T-helper 2 cell treated with Interferon-gamma antibody and Interleukin-4, amounts not matched to agents 100 ng/mL and 5 ng/mL, for 36 hours (primary cell): ENCODE measurements at regions not wholly inside any gene's neighbourhood (a gene's known extent, or its start where the extent isn't known, plus 50 kb on each side); places are given as distances from the start of the nearest gene placed in this dataset.

ENCODE experiments used
- intact Hi-C: fragments of 100-400 bp; cut with micrococcal nuclease; formaldehyde crosslinking; loops from one replicate; pipeline ENCODE4 v1.15.1; 2023

DNA sequence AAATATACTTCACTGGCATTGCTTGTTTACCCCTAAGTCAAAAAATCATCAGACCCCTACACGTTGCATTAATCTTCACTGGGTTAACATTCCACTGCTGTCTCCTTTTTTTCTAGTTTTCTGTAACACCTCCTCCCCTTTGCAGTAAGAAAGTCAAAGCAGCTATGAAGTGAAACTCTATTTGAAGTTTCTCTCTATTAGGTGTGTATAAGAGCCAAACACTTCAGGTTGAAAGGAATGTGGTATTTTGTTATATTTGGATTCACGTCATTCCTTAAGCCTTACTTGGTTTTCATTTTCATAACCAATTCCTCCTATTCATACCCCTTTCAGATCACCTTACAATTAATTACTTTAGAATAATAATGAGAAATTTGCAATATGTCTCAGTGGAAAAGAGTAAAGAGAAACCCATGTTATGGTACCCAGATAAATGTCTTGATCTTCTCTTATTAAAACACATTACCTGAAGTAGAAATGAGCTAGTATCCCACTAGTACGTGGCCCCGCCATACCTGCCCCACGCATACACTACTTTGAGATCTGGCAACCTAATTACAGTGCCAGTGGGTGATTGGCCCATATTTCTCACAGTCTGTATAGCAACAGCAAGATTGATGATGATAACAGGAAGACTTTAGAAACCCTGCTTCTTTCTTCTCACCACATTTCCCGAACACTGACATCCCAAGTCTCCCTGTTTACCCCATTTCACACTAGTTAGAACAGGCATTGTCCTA is 236.4 kb upstream of the RGS6 start:
- intact Hi-C loops, result no loop called here

DNA sequence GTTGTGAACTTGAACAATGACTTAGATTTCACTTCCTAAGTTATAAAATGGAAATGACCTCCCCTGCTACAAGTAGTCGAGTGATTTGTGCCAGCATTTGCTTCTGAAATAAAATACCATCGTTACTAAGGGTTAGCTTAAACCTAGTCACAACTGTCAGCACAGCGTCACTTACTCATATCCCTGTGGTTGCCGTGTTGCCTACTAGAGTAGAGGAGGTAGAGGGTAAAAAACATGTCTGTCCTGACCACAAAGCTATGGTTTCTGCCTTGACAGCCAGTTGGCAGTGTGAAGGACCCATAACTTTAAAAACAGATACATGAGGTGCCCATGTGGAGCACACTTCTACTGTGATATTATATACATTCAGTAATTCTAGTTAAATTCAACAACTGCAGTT is 234.2 kb upstream of the RGS6 start:
- intact Hi-C loops, result no loop called here

DNA sequence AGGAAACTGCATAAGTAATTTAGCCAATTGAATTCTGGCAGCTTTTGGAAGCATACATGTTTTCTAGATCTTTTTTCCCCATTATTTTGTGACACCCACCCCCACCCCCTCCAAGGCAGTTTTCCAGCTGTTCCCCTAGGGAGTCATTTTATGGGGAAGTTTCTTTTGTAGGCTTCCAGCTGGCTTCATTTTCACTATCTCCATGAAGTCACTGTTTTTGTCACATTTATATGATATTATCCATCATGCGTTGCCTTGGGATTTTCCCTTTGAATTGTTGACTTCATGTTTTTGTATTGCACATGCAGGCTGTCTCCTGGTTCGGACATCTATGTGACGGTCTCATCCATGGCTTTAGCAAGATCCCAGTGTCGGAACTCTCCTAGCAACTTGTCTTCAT is 233.6 kb upstream of the RGS6 start:
- intact Hi-C loops, result no loop called here

DNA sequence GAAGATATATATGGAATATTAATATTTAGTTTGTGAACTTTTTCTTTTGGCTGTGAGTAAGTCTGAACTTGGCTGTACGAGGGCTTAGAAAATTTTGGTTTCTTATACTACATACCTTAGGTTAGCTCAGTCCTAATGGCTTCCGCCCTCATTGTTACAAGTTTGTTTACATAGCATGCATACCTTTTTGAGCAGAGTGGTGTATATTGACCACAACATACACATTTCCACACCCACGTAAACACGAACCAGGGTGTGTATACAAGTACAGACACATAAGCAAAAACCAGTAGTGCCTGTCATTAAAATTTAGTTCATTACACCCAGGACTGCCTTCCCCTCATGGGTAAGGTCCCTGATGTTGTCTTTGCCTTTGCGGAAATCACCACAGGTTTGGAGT is 230.2 kb upstream of the RGS6 start:
- intact Hi-C loops, result loop anchor here (5.0 kb wide), 2 partner anchors 45 to 105 kb away; no protein-coding TSS in a partner anchor

DNA sequence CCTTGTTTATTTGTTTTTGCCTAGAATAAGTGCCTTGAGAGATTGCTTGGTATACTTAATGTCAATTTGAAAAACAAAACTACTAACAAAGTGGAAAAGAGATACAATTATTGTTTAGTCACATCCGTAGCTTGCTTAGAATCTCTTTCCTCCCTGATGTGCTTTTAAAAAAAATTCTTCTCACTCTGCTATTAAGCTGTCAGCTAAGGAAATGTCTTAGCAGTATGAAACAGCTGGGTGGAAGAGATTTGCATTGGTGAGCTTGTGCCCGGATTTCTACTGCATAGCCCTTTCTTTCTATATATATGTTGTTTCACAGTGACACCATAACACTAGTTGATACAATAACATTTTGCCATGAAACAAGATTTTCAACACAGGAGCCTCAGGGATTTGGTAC is 229.4 kb upstream of the RGS6 start:
- intact Hi-C loops, result loop anchor here (5.0 kb wide), 2 partner anchors 45 to 105 kb away; no protein-coding TSS in a partner anchor

DNA sequence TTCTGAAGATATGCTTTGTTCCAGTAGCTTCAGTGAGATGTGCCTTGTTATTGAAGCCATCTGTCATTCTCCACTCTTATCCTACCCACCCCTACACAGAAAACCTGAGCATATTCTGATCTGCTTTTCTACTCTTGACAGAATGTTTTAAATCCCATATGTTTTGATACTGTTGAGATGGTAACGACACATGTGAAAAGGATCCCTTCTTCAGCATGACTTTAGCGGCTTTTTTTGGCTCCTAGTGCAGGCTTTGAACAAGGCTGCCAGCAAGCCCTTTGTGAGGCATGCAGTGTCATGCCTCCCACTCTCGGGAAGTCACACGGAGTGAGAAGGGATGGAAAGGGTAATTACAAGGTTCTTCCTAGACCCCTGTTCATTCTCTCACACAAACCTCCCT is 228.8 kb upstream of the RGS6 start:
- intact Hi-C loops, result loop anchor here (5.0 kb wide), 2 partner anchors 46 to 106 kb away; no protein-coding TSS in a partner anchor

DNA sequence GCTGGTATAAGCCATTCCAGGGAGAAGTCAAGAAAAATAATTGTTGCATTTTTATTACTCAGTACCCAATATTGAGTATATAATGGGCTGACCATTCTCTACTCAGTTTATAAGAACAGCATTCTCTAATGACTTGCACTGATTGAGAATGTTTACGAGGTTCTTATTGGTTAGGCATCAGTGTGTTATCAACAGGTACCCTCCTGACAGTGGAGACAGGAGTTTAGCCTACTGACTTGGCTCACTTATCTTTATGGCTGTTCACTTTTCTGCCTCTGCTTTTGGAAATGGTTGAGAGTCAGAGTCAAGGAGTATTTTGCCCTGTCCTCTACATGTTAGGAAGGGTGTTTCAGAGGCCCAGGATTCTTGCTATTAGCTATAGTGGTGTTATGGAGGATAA is 228.0 kb upstream of the RGS6 start:
- intact Hi-C loops, result loop anchor here (5.0 kb wide), 2 partner anchors 47 to 107 kb away; no protein-coding TSS in a partner anchor

DNA sequence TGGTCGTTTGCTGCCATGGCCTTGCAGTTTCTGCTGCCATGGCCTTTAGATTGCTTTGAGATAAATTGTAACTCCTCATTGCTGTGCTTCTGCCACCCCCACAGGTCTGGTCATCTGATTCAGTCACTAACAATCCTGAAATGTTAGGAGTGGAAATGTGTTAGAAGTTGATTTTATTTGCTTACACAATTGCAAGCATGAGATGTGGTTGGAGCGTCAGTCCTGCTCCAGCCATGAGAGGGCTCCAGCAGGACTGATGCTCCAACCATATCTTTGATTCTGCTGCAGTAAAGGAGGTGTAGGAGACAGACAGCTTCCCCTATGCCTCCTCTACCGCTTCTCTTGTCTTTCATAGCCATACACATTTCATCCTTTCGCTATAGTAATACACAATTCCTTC is 226.8 kb upstream of the RGS6 start:
- intact Hi-C loops, result no loop called here

DNA sequence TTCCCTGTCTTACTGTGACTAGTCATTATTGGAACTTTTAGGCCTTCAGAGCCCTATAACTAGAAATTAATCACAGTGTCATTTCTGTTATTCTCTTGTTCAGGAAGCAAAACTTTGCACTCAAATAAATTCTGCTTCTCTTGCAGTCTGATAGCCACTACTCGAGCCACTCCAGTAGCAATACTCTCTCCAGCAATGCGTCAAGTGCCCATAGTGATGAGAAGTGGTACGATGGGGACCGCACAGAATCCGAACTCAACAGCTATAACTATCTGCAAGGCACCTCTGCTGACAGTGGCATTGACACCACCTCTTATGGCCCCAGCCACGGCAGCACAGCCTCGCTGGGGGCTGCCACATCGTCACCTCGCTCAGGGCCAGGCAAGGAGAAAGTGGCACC is 223.2 kb upstream of the RGS6 start:
- intact Hi-C loops, result no loop called here

DNA sequence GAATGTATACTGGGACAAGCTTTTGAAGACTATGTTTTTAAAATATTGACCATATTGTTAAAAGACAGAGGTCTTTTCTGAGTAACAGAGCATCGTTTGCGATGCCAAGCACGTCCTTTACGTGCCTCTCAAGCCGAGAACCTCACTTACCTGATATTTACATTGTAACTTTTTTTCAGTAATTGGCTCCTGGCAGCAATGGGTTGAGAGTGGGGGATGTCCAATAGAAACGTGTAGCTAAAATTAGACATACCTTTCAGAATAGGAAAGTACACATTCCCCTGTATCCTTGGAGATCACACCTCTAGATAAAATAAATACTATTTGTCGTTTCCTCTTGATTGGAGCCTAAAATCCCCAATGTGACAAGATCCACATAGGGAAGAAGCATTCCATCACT is 222.2 kb upstream of the RGS6 start:
- intact Hi-C loops, result no loop called here

DNA sequence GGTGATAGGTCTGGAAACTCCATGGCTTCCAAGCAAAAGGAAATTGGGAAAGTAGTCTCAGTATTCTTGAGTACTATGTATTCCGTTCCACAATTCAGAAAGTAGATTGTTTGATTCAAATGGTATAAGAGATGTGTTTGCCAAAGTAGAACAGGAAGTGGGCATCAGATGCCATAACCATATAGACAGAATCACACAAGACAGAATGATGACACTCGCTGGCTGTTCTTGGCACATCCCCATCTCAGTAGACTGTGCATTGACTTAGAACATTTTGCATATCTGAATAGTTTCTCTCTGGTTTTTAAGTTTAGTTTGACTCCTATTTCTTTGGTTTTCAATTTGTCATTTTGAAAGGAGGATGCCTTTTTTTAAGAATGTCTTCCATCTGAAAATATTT is 221.1 kb upstream of the RGS6 start:
- intact Hi-C loops, result no loop called here

DNA sequence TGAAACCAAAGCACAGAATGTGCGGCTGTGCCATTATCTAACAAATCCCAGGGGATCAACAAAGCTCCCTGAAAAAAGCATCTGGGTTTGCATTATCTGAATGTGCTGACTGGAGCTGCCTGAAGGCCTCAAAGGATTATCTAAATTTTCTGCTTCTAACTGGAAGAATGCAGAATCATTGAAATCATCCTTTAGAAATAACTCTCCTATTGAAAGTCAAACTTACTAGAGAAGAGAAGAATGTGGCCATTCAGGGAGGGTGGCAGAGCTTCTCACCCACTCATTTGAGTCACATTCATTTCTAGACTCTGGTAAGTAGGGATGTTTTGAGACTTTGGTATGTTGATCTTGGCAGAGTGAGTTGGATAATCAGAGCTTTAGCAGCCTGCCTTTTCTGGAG is 220.6 kb upstream of the RGS6 start:
- intact Hi-C loops, result no loop called here

DNA sequence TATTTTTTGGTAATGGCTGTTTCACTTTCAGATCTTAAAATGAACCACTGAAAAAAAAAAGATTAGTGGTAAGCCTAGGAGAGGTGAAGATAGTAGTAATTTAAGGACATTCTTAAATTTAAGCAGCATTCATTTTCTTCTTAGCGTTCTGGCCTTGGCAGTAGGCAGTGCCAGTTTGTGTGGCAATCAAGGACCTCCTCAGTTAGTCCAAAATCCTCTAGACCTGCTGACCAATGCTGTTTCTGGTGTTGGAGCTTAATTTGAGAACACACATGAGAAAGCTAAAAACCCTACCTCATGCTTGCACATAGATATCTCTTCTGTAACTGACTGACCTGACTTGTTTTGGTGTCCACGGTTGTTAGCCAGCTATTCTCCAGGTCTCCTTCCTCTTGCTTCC is 219.8 kb upstream of the RGS6 start:
- intact Hi-C loops, result no loop called here

DNA sequence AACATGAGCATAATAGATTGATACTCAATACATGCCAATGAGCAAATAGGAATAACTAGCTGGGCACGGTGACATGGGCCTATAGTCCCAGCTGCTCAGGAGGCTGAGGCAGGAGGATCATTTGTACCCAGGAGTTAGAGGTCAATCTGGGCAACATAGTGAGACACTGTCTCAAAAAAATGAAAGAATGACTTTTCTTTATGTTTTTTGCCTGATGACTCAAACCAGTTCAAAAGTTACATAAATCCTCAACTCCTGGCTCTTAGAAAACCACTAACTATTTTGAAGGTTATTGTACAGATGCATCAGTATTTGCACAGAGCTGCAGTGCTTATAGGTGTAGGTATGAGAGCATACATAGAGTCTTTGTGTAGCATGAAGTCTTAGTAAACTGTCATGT is 219.2 kb upstream of the RGS6 start:
- intact Hi-C loops, result no loop called here

DNA sequence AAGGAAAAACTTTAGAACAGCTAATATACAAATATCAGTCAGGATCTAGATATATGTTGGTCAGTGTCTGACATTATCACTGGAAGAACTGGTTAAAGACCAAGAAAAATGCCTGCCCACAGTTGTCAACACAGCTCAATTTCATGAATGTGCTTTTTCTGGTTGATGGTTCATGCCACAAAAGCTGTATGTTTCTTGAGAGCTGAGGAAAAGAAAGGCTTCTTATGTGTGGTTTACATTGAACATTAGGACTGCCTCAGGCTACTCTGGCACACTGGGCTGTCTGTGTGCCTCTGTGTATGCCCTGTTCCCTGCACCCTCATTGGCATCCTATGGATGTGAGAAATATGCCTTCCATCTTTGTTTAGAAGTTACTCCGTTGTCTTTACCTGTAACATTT is 218.8 kb upstream of the RGS6 start:
- intact Hi-C loops, result no loop called here

DNA sequence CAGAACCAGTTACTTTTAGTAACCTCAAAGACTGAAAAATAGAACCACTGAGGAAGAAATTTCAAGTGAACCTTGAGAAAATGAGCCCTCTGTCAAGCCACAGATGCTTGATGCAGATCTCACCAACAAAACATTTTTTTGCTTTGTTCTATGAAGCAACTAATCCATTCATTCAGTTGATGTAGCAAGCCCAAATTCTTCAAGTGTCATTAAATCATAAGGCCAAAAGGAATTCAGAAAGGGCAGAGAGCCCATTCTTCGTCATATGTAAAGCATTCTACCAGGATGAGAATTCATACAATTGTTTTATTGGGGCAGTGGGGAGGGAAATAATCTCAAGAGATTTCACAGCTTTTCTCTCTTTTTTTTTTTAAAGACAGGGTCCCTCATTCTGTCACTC is 218.0 kb upstream of the RGS6 start:
- intact Hi-C loops, result no loop called here

DNA sequence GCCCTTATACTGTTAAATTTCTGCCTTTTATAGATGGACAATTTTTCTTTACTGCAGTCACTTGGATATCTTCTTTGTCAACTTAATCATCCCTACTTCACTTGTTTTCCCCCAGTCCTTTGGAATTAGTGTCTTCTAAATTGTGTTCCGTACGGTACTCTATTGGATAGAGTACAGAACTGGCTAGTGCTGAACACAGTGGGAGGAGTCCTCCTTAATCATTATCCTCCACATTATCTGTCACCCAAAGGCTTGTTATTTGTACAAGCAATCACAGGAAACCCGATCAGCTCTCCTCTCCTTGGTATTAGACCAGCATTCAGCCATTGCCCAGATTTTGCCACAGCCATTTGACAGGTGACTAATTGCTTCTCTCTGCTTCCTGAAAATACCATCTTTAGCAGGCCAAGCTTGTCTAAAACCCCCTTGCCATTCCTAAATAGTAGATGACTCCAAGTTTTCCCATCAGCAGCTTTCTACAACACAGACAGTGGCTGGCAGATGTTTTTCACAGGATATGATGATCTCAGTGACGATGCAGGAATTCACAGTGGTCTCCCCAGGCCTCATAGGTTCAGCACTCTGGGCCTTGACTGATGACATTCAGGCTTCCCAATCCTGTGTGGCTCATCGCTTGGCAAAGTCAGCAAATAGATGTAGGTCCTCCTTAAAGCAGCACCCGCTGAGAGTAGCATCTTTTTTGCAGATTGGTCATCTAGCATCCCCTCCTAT is 216.0 kb upstream of the RGS6 start:
- intact Hi-C loops, result no loop called here

DNA sequence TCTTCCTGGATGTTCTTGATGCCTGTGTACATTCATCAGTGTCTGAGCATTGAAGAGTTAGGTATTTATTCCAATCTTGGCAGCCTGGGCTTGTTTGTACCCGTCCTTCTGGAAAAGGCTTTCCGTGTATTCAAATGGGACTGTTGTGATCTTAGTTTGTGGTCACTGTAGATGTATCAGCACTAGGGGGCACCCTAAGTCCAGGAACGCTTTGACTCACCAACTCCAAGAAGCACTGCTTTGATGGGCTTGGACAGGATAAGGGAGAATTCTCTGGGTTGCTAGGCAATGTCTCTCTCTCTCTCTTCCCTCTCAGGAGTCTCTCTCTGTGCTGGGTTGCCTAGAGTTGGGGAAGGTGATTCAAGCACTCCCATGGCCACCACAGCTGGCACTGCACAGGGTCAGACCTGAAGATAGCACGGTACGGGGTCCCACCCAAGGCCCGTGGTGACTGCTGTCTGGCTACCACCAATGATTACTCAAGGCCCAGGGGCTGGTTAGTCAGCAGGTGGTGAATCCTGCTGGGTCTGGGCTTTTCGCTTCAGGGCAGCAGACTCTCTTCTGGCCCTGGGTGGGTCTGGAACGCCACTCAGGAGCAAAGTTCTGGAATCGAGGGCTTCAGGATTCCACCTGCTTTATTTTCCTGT is 211.1 kb upstream of the RGS6 start:
- intact Hi-C loops, result no loop called here

DNA sequence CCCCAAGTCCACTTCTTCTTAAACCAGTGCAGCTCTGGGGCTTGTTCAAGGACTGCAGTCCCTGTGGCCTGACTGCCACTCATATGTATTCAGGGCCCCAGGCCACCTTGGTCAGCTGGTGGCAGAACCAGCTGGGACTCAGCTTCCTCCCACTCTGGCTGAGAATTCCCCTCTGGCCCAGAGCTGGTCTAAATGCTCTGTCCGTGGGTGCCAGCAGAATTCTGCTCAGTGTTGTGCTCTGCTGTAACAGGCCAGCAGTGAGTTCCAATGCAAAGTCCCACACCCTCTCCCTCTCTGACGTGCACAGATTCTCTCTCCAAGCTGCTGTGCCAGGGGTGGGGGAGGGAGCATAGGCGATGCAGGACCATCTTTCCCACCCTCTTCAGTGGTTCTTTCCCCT is 210.4 kb upstream of the RGS6 start:
- intact Hi-C loops, result no loop called here

DNA sequence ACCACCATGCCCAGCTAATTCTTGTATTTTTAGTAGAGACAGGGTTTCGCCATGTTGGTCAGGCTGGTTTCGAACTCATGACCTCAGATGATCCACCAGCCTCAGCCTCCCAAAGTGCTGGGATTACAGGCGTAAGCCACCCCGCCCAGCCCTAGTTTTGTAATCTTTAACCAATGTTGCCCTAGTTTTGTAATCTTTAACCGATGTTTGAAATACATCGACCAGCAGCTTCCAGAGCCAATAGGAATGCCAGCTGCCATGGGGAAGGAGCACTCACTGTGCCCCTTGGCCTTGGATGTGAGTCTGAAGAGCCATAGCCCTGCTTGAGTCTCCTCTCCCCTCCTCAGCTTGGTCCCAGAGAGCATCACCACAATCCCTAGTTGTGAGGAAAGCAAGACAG is 209.3 kb upstream of the RGS6 start:
- intact Hi-C loops, result no loop called here

DNA sequence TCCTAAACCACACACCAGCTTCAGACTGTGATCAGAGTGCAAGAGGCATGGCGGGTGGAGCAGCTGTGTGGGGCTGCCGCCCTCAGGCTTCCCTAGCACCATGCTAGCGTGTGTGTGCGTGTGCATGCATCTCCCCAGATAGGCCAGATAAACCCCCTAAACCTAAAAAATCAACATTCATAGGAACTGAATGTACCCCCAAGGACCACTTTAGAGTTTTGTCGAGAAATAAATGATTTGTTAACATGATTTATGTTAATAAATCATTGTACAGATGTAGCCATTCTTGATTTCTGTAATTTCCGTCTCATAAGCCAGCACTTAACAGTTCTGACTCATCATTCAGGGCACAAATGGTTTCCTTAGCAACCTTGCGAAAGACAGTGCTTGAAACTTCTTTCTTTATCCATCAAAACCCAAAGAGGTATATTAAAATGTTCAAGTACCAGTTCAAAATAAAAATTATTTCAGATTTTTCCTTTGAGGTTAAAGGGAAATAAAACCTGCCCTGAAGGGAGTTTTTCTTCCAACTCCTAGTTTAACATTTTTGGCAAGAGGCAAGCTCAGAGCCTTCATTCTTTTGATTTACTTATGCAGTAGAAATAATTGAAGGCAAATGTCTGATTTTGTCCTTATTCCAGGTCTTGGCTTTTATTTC is 206.2 kb upstream of the RGS6 start:
- intact Hi-C loops, result no loop called here

DNA sequence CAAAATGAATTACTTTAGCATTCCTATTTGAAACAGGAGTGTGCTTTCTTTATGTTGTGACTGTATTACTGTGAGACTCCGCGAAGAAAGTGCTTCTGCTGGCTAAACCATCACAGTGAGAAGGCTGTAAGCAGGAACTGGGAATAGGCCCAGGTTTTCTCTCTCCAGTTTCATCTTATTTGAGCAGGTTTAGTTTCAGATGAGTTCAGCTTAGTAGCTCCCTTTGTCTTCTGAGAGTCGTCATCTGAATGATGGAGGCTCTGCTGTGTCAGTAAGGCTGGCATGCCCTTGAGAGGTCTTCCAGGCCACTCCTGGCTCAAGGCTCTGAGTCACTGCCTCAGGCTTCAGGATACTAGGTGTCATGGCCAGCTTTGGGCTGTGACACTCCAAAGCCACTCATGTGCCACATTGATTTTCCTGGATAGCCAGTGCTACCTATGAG is 205.6 kb upstream of the RGS6 start:
- intact Hi-C loops, result no loop called here
